ENCODE measurements at regions not wholly inside any gene's neighbourhood (a gene's known extent, or its start where the extent isn't known, plus 50 kb on each side); places are given as distances from the start of the nearest gene placed in this dataset.
"Not testable (repeated sequence)": the region's sequence is repeated elsewhere in the genome, so short reads cannot be mapped to it uniquely, and the experiment has no call there.

GRCh38 chr9:29999645-30000044 is 2384.8 kb upstream of the ACO1 start:
- no peak overlapping the region for H3K4me3 Mint-ChIP-seq
- peaks cover 0 to 18% (median 4%) of the 10 kb centered on the region in 9 donors for H3K9me3 Mint-ChIP-seq
- POLR2A ChIA-PET, result no interaction called here
- no peaks in the 10 kb centered on the region for H3K27me3 Mint-ChIP-seq
- H3K4me1 Mint-ChIP-seq, result no peaks in the 10 kb centered on the region
- H3K36me3 Mint-ChIP-seq, result no peaks in the 10 kb centered on the region
- no peak for ATAC-seq
- no peak overlapping the region for H3K27ac Mint-ChIP-seq
- no peak for DNase-seq

- POLR2A ChIA-PET, result no interaction called here
- ATAC-seq (no peak), DNase-seq (no peak)
- Mint-ChIP-seq H3K36me3 (no peaks in the 10 kb centered on the region), H3K27me3 (no peaks in the 10 kb centered on the region), H3K4me1 (no peaks in the 10 kb centered on the region), H3K27ac (no peak overlapping the region), H3K4me3 (no peak overlapping the region), H3K9me3 (peaks cover 0 to 3% (median 0%) of the 10 kb centered on the region in 9 donors)
Observed at GRCh38 chr9:30010691-30011090, 2373.8 kb upstream of the ACO1 start.

- Mint-ChIP-seq H3K9me3 (peaks cover 0 to 3% (median 0%) of the 10 kb centered on the region in 9 donors), H3K4me1 (no peaks in the 10 kb centered on the region), H3K27me3 (no peaks in the 10 kb centered on the region), H3K27ac (no peak overlapping the region), H3K36me3 (no peaks in the 10 kb centered on the region), H3K4me3 (no peak overlapping the region)
- ATAC-seq (no peak), DNase-seq (no peak)
- POLR2A ChIA-PET, result no interaction called here
Observed at GRCh38 chr9:30012622-30013021, 2371.8 kb upstream of the ACO1 start.

GRCh38 chr9:30015073-30015472 is 2369.4 kb upstream of the ACO1 start:
- DNase-seq (no peak), ATAC-seq (no peak)
- Mint-ChIP-seq H3K27ac (no peak overlapping the region), H3K36me3 (no peaks in the 10 kb centered on the region), H3K27me3 (no peaks in the 10 kb centered on the region), H3K4me1 (no peaks in the 10 kb centered on the region), H3K9me3 (peaks cover 0 to 3% (median 0%) of the 10 kb centered on the region in 9 donors), H3K4me3 (no peak overlapping the region)
- POLR2A ChIA-PET, result interaction anchor here (0.6 kb wide), 1 partner anchor 20 kb away, joined by 3 read pairs; no protein-coding TSS in a partner anchor

GRCh38 chr9:30020161-30020560 is 2364.3 kb upstream of the ACO1 start:
- POLR2A ChIA-PET, result no interaction called here
- Mint-ChIP-seq H3K4me3 (no peak overlapping the region), H3K9me3 (peaks cover 0 to 2% (median 0%) of the 10 kb centered on the region in 9 donors), H3K27me3 (no peaks in the 10 kb centered on the region), H3K36me3 (no peaks in the 10 kb centered on the region), H3K4me1 (no peaks in the 10 kb centered on the region), H3K27ac (no peak overlapping the region)
- no peak for ATAC-seq
- DNase-seq, result no peak

- Mint-ChIP-seq H3K4me1 (no peaks in the 10 kb centered on the region), H3K4me3 (no peak overlapping the region), H3K27ac (no peak overlapping the region), H3K36me3 (no peaks in the 10 kb centered on the region), H3K9me3 (peaks cover 0 to 8% (median 0%) of the 10 kb centered on the region in 9 donors), H3K27me3 (peaks cover 0 to 5% (median 0%) of the 10 kb centered on the region in 5 donors)
- DNase-seq, result no peak
- POLR2A ChIA-PET, result no interaction called here
- no peak for ATAC-seq
Observed at GRCh38 chr9:30035761-30036160, 2348.7 kb upstream of the ACO1 start.

- H3K4me1 Mint-ChIP-seq, result no peaks in the 10 kb centered on the region
- DNase-seq (no peak), ATAC-seq (no peak)
- H3K9me3 Mint-ChIP-seq, result peaks cover 0 to 8% (median 0%) of the 10 kb centered on the region in 9 donors
- no peak overlapping the region for H3K4me3 Mint-ChIP-seq
- peaks cover 0 to 5% (median 0%) of the 10 kb centered on the region in 5 donors for H3K27me3 Mint-ChIP-seq
- no peak overlapping the region for H3K27ac Mint-ChIP-seq
- POLR2A ChIA-PET, result no interaction called here
- no peaks in the 10 kb centered on the region for H3K36me3 Mint-ChIP-seq
Observed at GRCh38 chr9:30036558-30036957, 2347.9 kb upstream of the ACO1 start.

- peaks cover 0 to 5% (median 0%) of the 10 kb centered on the region in 5 donors for H3K27me3 Mint-ChIP-seq
- ATAC-seq (no peak), DNase-seq (no peak)
- POLR2A ChIA-PET, result no interaction called here
- H3K4me3 Mint-ChIP-seq, result no peak overlapping the region
- H3K27ac Mint-ChIP-seq, result no peak overlapping the region
- H3K9me3 Mint-ChIP-seq, result peaks cover 0 to 4% (median 0%) of the 10 kb centered on the region in 9 donors
- H3K36me3 Mint-ChIP-seq, result no peaks in the 10 kb centered on the region
- H3K4me1 Mint-ChIP-seq, result no peaks in the 10 kb centered on the region
Observed at GRCh38 chr9:30039712-30040111, 2344.7 kb upstream of the ACO1 start.

GRCh38 chr9:30048396-30048795 is 2336.0 kb upstream of the ACO1 start:
- Mint-ChIP-seq H3K9me3 (peaks cover 0 to 4% (median 0%) of the 10 kb centered on the region in 9 donors), H3K27ac (no peak overlapping the region), H3K27me3 (no peaks in the 10 kb centered on the region), H3K4me1 (no peaks in the 10 kb centered on the region), H3K4me3 (no peak overlapping the region), H3K36me3 (no peaks in the 10 kb centered on the region)
- DNase-seq (no peak), ATAC-seq (no peak)
- POLR2A ChIA-PET, result no interaction called here

- H3K4me3 Mint-ChIP-seq, result no peak overlapping the region
- H3K36me3 Mint-ChIP-seq, result no peaks in the 10 kb centered on the region
- no peaks in the 10 kb centered on the region for H3K27me3 Mint-ChIP-seq
- H3K27ac Mint-ChIP-seq, result no peak overlapping the region
- H3K4me1 Mint-ChIP-seq, result no peaks in the 10 kb centered on the region
- H3K9me3 Mint-ChIP-seq, result no peaks in the 10 kb centered on the region
- no peak for ATAC-seq
- no peak for DNase-seq
- POLR2A ChIA-PET, result no interaction called here
Observed at GRCh38 chr9:30058463-30058862, 2326.0 kb upstream of the ACO1 start.

- H3K4me1 Mint-ChIP-seq, result no peaks in the 10 kb centered on the region
- H3K4me3 Mint-ChIP-seq, result no peak overlapping the region
- H3K36me3 Mint-ChIP-seq, result no peaks in the 10 kb centered on the region
- H3K9me3 Mint-ChIP-seq, result peaks cover 0 to 7% (median 0%) of the 10 kb centered on the region in 9 donors
- ATAC-seq (no peak), DNase-seq (no peak)
- POLR2A ChIA-PET, result no interaction called here
- H3K27ac Mint-ChIP-seq, result no peak overlapping the region
- H3K27me3 Mint-ChIP-seq, result no peaks in the 10 kb centered on the region
Observed at GRCh38 chr9:30060976-30061375, 2323.5 kb upstream of the ACO1 start.

GRCh38 chr9:30065888-30066287 is 2318.6 kb upstream of the ACO1 start:
- Mint-ChIP-seq H3K27me3 (no peaks in the 10 kb centered on the region), H3K9me3 (peaks cover 0 to 9% (median 0%) of the 10 kb centered on the region in 9 donors), H3K4me3 (no peak overlapping the region), H3K27ac (no peak overlapping the region), H3K36me3 (no peaks in the 10 kb centered on the region), H3K4me1 (no peaks in the 10 kb centered on the region)
- ATAC-seq (no peak), DNase-seq (no peak)
- POLR2A ChIA-PET, result no interaction called here

GRCh38 chr9:30069236-30069635 is 2315.2 kb upstream of the ACO1 start:
- POLR2A ChIA-PET, H3K27ac Mint-ChIP-seq, H3K36me3 Mint-ChIP-seq, H3K4me1 Mint-ChIP-seq, H3K27me3 Mint-ChIP-seq, H3K4me3 Mint-ChIP-seq, ATAC-seq, H3K9me3 Mint-ChIP-seq, DNase-seq: not testable (repeated sequence)

GRCh38 chr9:30075022-30075421 is 2309.4 kb upstream of the ACO1 start:
- Mint-ChIP-seq H3K36me3 (no peaks in the 10 kb centered on the region), H3K4me3 (no peak overlapping the region), H3K27me3 (no peaks in the 10 kb centered on the region), H3K4me1 (peaks cover 0 to 3% (median 0%) of the 10 kb centered on the region in 4 donors), H3K9me3 (peaks cover 0 to 18% (median 2%) of the 10 kb centered on the region in 9 donors), H3K27ac (no peak overlapping the region)
- POLR2A ChIA-PET, result no interaction called here
- DNase-seq, result no peak
- ATAC-seq, result no peak

Measured in naive thymus-derived CD8-positive, alpha-beta T cell (primary cell).